Left ventricle myocardium inferior (tissue), 1 donor: ENCODE measurements at regions not wholly inside any gene's neighbourhood (a gene's known extent, or its start where the extent isn't known, plus 50 kb on each side); places are given as distances from the start of the nearest gene placed in this dataset.

Experiments
- DNase-seq: peaks from one replicate; pipeline ENCODE4 v3.0.0-alpha.2; 2020
- H3K27ac ChIP-seq: fragments of 200-600 bp; replicated peaks from 2 replicates; pipeline ENCODE4 v1.8.0; 2021
- H3K27me3 ChIP-seq: fragments of 200-600 bp; 2 replicates; pipeline ENCODE4 v1.8.0; 2021; ENCODE audit warnings: low read depth
- H3K36me3 ChIP-seq: fragments of 200-600 bp; 2 replicates; pipeline ENCODE4 v1.8.0; 2021
- H3K4me1 ChIP-seq: fragments of 200-600 bp; 2 replicates; pipeline ENCODE4 v1.8.0; 2021
- H3K4me3 ChIP-seq: fragments of 200-600 bp; 2 replicates; pipeline ENCODE4 v1.8.0; 2021; ENCODE audit warnings: mild to moderate bottlenecking, moderate library complexity
- H3K9me3 ChIP-seq: fragments of 200-600 bp; replicated peaks from 2 replicates; pipeline ENCODE4 v1.8.0; 2021
- CTCF ChIP-seq: fragments of 200-600 bp; IDR thresholded peaks from 2 replicates; pipeline ENCODE4 v1.8.0; 2021; ENCODE audit warnings: antibody characterized with exemption, mild to moderate bottlenecking, borderline replicate concordance
- intact Hi-C: fragments of 100-400 bp; cut with micrococcal nuclease; formaldehyde crosslinking; loops from one replicate; pipeline ENCODE4 v1.11.0; 2022
- donor health status: DM: no; HTN: yes; CAD: no; lungs with severe emphysema.

- Histone ChIP-seq H3K4me3 (no peak overlapping the region), H3K9me3 (peaks cover 32% of the 10 kb centered on the region), H3K36me3 (no peaks in the 10 kb centered on the region), H3K27me3 (no peaks in the 10 kb centered on the region), H3K4me1 (no peaks in the 10 kb centered on the region), H3K27ac (no peak overlapping the region)
- no peak for DNase-seq
- TF ChIP-seq CTCF = no peak
- intact Hi-C loops = no loop called here
Observed at GRCh38 chr16:59773330-59773729, 1039.2 kb upstream of the GOT2 start.

- DNase-seq = no peak
- no peak overlapping the region for H3K27ac ChIP-seq
- intact Hi-C loops = no loop called here
- H3K36me3 ChIP-seq = no peaks in the 10 kb centered on the region
- TF ChIP-seq CTCF = no peak
- no peaks in the 10 kb centered on the region for H3K4me1 ChIP-seq
- H3K9me3 ChIP-seq = peaks cover 30% of the 10 kb centered on the region
- H3K27me3 ChIP-seq = no peaks in the 10 kb centered on the region
- H3K4me3 ChIP-seq = no peak overlapping the region
Observed at GRCh38 chr16:59759296-59759695, 1025.2 kb upstream of the GOT2 start.

GRCh38 chr16:59758848-59759247, 1024.7 kb upstream of the GOT2 start:
- no peaks in the 10 kb centered on the region for H3K36me3 ChIP-seq
- no peaks in the 10 kb centered on the region for H3K4me1 ChIP-seq
- intact Hi-C loops = no loop called here
- H3K4me3 ChIP-seq = no peak overlapping the region
- DNase-seq = no peak
- no peak overlapping the region for H3K27ac ChIP-seq
- no peak for TF ChIP-seq CTCF
- peaks cover 26% of the 10 kb centered on the region for H3K9me3 ChIP-seq
- H3K27me3 ChIP-seq = no peaks in the 10 kb centered on the region

GRCh38 chr16:59754854-59755253, 1020.7 kb upstream of the GOT2 start:
- no peak overlapping the region for H3K4me3 ChIP-seq
- no peaks in the 10 kb centered on the region for H3K27me3 ChIP-seq
- no peaks in the 10 kb centered on the region for H3K9me3 ChIP-seq
- intact Hi-C loops = no loop called here
- no peak for DNase-seq
- no peak overlapping the region for H3K27ac ChIP-seq
- H3K4me1 ChIP-seq = no peaks in the 10 kb centered on the region
- no peaks in the 10 kb centered on the region for H3K36me3 ChIP-seq
- no peak for TF ChIP-seq CTCF

- Histone ChIP-seq H3K27ac (no peak overlapping the region), H3K9me3 (no peaks in the 10 kb centered on the region), H3K4me3 (no peak overlapping the region), H3K27me3 (no peaks in the 10 kb centered on the region), H3K4me1 (no peaks in the 10 kb centered on the region), H3K36me3 (no peaks in the 10 kb centered on the region)
- TF ChIP-seq CTCF = no peak
- intact Hi-C loops = no loop called here
- no peak for DNase-seq
Observed at GRCh38 chr16:59749662-59750336, 1015.7 kb upstream of the GOT2 start.
